GM18951 (cell line): ENCODE measurements at regions not wholly inside any gene's neighbourhood (a gene's known extent, or its start where the extent isn't known, plus 50 kb on each side); places are given as distances from the start of the nearest gene placed in this dataset.

Experiments used
- POLR2A ChIP-seq: IDR thresholded peaks from 4 replicates; pipeline ENCODE4 v1.6.1; 2011; ENCODE audit warnings: mild to moderate bottlenecking; ENCODE audit not compliant: insufficient read length, insufficient read depth; ENCODE audit errors: extremely low read depth
- in situ Hi-C: fragments of 300-500 bp; cut with MboI; formaldehyde crosslinking; loops from one replicate; pipeline ENCODE4 v1.12.0; 2022; ENCODE audit warnings: low sequenced_read_pairs, mixed read lengths, inconsistent platforms; ENCODE audit not compliant: unreplicated experiment

DNA sequence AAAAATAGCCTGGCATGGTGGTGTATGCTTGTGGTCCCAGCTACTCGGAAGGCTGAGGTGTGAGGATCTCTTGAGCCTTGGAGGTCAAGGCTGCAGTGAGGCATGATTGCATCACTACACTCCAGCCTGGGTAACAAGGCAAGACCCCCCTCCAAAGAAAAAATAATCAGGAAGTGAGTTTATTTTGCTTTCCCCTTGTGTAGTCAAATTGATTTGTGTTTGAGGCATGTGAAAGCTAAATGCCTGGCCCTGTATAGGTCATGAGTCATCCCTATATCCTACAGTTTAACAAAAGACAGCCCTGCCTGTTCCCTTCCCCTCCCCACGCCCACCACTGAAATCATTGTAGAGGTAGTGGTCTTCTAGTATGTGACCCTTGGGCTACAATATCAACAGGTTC is 241.4 kb upstream of the JUN start:
- in situ Hi-C loops, result no loop called here
- no peak for TF ChIP-seq POLR2A

DNA sequence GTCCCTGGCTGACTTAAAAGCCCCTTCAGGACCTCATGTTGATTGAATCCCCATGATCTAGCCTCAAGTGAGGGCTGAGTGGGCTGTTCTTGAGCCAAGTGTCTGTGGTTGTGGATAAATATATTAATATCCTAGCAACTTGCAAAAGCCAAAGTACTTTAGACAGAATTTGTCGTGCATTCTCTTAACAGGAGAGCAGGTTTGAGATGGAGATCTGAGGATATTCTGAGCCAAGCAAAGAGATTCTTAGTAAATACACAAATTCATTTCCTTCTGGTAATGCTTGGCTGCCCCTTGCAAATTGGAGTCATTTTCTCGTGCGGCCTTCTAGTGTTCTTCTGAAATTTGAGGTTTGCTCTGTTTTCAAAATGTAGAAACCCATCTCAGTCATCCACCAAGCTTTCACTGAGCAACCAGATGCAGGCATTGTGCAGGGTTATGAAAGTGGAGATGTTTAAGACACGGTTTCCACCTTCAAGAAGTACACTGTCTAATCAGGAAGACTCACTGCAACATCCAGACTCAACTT is 242.1 kb upstream of the JUN start:
- in situ Hi-C loops, result no loop called here
- TF ChIP-seq POLR2A, result no peak

DNA sequence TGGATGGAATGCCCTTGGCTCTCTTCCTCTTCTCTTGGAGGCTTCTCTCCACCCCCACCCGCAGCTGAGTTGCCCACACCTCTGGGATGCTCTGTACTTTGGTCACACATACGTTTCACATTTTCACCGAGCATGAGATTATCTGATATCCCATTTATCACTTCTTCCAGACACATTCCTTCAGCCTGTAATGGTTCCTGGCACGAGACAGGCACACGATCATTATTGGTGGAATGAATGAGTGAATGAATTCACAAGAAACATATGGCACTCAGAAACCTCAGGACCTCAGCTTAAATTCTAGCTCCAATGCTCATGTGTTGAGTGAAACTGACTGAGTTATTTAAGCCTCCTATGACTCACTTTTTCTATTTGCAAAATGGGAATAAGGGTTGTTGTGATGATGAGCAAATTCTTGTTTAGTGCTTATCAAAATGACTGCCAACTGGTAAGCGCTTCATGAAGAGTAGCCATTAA is 242.7 kb upstream of the JUN start:
- no peak for TF ChIP-seq POLR2A
- in situ Hi-C loops, result no loop called here

DNA sequence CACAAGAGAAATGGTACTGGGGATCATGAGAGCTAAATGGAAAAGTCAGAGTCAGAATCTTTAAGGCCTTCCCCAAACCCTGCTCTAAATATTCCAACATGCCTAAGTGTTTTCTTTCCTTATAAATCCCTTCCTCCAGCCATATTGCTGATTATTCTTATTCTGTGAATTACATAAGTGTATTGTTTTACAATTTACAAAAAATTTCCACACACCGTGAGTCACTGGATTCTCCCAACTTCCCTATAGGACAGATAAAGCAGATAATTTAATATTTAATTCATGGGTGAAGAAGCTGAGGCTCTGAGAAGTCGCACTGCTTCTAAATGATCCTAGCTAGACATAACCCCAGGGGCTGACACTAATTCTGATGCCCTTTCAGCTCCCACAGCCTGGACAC is 243.3 kb upstream of the JUN start:
- TF ChIP-seq POLR2A, result no peak
- in situ Hi-C loops, result no loop called here

DNA sequence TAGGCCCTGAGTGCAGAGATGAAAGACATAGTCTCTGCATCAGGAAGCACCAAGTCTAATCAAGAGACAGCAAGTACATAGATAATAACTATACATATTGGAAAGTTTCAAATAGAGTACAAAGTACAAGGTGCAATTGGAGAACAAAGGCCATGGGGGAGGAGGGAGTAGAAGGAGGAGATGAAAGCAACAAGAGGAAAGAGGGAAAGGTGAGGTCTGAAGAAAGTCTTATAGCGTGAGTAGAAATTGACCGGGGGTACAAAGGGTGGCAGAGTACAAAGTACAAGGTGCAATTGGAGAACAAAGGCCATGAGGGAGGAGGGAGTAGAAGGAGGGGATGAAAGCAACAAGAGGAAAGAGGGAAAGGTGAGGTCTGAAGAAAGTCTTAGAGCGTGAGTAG is 244.2 kb upstream of the JUN start:
- TF ChIP-seq POLR2A, result no peak

DNA sequence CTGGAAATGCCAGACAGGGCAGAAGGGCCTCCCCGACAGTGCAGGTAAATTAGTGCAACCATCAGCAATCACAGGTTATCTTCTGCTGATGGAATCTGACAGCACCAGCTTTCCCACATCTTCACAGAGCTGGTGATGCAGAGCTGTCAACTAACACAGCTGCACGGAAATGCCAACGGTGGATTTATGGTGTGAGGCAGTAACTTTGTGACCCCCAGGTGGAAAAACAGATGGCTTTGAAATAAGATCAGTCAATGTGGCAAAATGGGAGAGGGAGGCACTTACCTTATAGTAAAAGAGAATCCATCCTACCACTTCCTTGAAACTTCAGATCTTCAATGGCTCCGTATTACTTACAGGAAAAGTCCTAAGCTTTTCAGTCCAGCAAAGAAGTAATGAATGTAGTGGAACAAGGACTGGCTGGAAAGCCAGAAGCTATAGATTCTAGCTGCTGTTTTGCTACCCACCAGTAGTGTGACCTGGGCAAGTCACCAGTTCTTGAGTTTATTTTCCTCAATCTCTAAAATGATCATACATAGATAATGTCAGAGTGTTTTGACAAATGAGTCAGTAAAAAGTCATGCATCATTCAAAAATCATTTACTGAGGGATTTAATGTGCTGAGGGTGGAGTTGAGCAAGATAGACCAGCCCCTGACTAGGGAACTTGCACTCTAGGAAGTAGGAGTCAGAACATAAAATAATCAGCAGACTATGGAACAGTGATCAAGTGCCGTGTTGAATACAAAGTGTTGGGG is 245.7 kb upstream of the JUN start:
- in situ Hi-C loops, result no loop called here
- TF ChIP-seq POLR2A, result no peak

More for the DNA sequence above, 244.2 kb upstream of the JUN start:
- in situ Hi-C loops, result no loop called here

DNA sequence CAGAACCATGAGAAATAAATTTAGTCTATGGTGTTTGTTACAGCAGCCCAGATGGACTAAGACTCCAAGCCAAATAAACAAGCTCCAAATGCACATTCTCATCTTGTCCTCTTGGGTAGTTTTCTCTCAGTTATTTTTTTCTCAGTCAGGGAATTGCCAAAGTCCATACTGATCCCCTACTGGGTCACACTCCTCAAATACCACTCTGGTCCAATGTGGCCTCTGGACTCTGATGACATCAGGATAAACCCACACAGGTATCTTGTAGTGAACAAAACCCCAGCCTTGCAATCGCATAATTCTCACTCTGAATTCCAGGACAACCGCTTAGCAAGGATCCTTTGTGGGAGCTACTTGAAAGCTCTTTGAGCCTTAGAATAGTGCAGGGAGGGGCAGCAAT is 248.4 kb upstream of the JUN start:
- no peak for TF ChIP-seq POLR2A
- in situ Hi-C loops, result no loop called here

DNA sequence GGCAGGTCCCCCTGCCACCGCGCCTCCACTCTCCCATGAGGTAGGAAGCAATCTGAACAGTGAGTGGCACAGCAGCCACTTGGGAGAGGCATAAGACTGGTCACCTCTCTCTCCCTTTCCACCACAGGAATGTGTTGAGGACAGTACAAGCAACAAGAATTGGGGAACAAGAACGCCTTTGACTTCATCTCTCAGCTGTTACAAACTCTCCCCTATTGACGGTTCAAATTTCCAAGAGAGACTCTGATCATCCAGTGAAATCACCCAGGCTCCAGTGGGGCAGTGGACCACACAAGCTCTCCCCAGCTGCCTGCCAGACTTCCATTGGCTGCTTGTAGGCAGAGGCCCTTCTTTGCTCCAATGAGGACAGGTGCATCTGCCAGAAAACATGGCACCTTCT is 249.9 kb upstream of the JUN start:
- in situ Hi-C loops, result no loop called here

DNA sequence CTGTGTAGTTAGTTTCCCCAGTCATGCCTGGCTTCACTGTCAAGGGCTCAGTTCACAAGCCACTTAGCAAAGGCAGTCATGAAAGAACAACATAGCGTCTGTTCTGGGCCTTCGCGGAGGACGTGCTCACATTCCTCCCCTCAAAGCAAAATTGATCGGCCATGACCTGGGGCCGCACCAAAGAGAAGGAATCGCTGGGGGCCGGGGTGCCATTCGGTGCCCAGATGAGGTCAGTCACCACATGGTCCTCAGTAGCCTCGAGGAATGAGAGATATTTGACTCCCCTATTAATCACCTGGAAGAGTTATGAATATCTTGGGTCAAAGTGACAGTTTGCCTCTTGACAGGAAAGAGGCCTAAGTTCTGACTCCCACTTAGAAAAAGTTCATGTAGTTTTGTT is 251.1 kb upstream of the JUN start:
- no peak for TF ChIP-seq POLR2A
- in situ Hi-C loops, result no loop called here

More for the DNA sequence above, 249.9 kb upstream of the JUN start:
- TF ChIP-seq POLR2A, result no peak

DNA sequence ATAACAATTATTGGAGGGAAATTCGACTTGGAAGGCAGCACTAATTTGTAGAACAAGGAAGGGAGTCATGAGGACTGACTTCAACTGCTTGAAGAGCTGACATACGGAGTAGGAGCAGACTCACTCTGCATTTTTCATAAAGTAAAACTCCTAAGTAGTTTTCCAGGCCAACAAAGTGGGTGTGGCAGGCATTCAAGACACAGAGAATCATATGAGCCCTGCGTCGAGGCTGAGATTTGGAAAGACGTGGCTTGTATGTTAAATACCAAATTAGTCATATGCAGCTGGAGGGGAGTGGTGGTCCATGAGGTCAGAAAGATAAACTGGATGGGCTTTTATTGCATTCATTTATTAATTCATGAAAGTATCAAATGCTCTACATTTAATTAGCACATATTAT is 255.7 kb upstream of the JUN start:
- TF ChIP-seq POLR2A, result no peak
- in situ Hi-C loops, result no loop called here

DNA sequence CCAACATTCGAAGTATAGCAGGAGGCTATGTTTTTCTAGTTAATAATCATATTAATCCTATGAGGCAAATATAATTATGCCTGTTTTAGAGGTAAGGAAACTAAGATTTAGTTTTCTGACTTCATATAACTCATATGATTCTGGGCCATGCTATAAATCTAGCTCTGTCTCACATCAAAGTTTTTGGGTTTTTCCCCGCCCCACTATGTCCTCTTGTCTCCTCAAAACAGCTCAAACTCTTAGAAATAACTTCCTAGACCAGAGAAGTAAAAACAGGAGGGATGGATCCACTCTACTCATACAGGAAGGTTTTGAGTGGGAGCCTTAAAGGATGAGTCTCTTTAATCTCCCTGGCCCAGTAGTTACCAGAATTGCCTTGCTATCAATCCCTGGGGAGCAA is 256.4 kb upstream of the FGGY start:
- no peak for TF ChIP-seq POLR2A
- in situ Hi-C loops, result no loop called here

DNA sequence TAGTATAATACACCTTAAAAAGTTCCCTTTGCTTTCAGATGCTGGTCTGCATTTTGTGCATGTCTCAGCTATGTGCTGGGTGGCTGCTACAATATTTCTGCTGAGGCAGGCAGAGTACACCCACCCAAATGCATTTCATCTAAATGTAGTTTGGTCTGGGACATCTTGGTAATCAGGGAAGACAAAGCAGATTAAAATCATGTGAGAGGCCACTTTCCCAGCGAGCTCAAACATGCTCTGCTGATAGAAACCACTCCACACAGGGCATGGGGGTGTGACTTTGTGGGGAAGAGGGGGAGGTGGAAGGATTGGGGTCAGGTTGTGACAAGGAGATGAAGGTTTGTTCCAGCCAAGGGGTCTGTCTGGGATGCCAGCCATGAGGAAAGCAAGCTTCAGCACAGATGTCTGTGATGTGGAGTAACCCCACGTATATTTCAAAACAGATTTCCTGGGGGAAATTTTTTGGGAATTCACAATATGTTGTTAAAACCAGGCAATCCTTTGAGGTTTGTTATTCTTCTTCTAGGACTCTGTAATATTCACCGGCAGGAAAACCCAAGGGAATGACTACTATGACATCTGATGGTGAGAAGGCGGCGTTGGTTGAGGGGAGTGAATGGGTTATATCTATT is 255.1 kb upstream of the FGGY start:
- TF ChIP-seq POLR2A, result no peak
- in situ Hi-C loops, result no loop called here

DNA sequence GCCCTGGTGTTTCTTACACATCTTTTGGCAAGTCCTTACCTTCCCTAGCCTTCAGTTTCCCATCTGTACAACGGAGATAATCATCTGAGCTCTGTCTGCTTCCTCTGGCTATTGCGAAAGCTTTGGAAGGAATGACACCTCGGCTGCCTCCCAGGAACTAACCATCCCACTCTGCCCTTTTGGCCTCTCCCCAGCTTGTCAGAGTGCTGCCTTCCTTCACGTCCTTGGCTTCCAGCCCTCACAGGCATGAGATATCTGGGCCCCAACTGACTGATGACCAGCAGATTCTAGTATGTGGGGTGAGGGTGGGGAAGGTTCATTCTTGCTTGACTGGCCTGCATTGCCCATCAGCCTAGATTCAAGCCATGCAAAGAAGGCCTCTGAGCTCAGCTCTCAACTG is 253.1 kb upstream of the FGGY start:
- in situ Hi-C loops, result no loop called here
- no peak for TF ChIP-seq POLR2A

DNA sequence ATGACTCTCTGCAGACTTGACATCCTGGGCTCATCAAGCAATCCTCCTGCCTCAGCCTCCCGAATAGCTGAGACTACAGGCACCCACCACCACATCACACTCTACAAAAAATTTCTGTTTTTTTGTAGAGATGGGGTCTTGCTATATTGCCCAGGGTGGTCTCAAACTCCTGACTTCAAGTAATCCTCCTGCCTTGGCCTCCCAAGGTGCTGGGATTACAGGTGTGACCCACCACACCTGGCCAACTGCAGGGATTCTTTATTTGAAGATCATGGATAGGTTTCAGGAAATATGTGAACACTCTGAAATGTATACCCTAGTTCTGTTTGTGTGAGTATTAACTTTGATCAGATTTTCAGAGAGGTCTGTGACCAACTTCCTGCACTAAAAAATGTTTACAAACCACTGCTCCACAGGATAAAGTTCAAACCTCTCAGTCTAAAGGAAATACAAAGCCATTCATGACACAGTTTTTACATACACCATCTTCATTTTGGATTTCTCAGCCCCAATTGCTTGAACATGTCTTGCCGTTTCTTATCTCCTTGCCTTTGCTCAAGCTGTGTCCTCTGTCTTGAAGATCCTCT is 252.3 kb upstream of the FGGY start:
- in situ Hi-C loops, result no loop called here
- TF ChIP-seq POLR2A, result no peak

DNA sequence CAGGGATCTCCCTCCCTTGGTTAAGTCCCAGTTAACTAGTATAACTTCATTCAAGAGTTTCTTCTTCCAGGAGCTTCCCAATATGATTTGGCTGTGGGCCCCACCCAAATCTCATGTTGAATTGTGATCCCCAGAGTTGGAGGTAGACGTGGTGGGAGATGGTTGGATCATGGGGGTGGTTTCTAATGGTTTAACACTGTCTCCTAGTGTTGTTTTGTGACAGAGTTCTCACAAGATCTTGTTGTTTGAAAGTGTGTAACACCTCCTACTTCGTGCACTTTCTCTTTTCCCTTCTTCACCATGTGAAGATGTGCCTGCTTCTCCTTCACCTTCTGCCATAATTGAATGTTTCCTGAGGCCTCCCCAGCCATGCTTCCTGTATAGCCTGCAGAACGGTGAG is 251.8 kb upstream of the FGGY start:
- no peak for TF ChIP-seq POLR2A
- in situ Hi-C loops, result no loop called here
